ENCODE measurements at regions not wholly inside any gene's neighbourhood (a gene's known extent, or its start where the extent isn't known, plus 50 kb on each side); places are given as distances from the start of the nearest gene placed in this dataset.

DNA sequence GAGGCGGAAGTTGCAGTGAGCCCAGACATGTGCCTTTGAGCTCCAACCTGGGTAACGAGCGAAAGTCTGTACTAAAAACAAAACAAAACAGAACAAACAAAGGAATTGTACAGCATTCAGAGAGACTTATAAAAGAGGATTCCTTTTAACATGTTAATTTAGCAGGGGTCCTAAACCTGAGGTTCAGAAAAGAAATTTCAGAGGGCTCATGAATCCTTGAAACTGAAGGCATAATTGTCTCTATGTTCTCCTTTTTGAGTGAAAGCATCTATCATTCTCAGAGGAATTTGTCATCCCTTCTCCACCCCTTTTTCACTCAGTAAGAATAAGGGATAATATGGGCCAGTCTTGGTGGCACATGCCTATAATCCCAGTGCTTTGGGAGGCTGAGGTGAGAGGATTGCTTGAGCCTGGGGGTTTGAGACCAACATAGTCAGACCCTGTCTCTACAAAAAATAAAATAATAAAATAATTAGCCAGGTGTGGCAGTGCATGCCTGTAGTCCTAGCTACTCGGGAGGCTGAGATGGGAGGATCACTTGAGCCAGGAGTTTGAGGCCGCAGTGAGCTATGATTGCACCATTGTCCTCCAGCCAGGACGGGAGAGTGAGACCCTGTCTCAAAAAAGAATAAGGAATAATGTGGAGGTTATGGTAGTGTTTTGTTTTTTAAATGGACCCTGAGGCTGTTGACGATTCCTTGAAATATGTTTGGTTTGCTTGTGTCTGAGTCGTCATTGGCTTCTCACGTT lies 309.1 kb upstream of the C2CD4B start:
- Mint-ChIP-seq H3K4me1 (ENCODE audit: low read depth, unreplicated experiment) (peaks cover 13% of the 10 kb centered on the region), H3K27me3 (ENCODE audit: unreplicated experiment) (no peaks in the 10 kb centered on the region), H3K4me3 (ENCODE audit: unreplicated experiment) (no peak overlapping the region), H3K9me3 (ENCODE audit: unreplicated experiment) (peaks cover 2% of the 10 kb centered on the region), H3K36me3 (ENCODE audit: unreplicated experiment) (no peaks in the 10 kb centered on the region), H3K27ac (ENCODE audit: unreplicated experiment) (no peak overlapping the region)
- DNase-seq, result no peak
- TF ChIP-seq, protein P1, sequence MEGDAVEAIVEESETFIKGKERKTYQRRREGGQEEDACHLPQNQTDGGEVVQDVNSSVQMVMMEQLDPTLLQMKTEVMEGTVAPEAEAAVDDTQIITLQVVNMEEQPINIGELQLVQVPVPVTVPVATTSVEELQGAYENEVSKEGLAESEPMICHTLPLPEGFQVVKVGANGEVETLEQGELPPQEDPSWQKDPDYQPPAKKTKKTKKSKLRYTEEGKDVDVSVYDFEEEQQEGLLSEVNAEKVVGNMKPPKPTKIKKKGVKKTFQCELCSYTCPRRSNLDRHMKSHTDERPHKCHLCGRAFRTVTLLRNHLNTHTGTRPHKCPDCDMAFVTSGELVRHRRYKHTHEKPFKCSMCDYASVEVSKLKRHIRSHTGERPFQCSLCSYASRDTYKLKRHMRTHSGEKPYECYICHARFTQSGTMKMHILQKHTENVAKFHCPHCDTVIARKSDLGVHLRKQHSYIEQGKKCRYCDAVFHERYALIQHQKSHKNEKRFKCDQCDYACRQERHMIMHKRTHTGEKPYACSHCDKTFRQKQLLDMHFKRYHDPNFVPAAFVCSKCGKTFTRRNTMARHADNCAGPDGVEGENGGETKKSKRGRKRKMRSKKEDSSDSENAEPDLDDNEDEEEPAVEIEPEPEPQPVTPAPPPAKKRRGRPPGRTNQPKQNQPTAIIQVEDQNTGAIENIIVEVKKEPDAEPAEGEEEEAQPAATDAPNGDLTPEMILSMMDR (IDR thresholded peaks at IDR 0.05; ENCODE audit: partially characterized antibody, unreplicated experiment), result no peak

DNA sequence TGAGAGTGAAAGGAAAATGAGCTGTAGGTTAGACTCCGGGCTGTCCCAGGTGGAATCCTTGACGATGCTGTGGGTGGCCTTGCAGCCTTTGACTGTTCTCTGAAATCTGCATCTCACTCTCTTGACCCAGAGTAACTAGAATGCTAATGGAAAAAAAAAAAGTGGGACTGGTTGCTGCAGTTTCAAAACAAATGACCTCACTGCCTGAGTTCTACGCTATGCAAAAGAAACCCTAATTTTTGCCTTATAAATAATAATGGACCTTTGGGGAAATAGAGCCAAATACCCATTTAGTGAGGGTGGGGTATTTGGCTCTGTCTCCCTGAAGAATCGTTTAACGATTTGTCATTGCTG lies 309.7 kb upstream of the C2CD4B start:
- peaks cover 13% of the 10 kb centered on the region for H3K4me1 Mint-ChIP-seq (ENCODE audit: low read depth, unreplicated experiment)
- peaks cover 2% of the 10 kb centered on the region for H3K9me3 Mint-ChIP-seq (ENCODE audit: unreplicated experiment)
- H3K27ac Mint-ChIP-seq (ENCODE audit: unreplicated experiment), result no peak overlapping the region
- H3K36me3 Mint-ChIP-seq (ENCODE audit: unreplicated experiment), result no peaks in the 10 kb centered on the region
- H3K27me3 Mint-ChIP-seq (ENCODE audit: unreplicated experiment), result no peaks in the 10 kb centered on the region
- no peak overlapping the region for H3K4me3 Mint-ChIP-seq (ENCODE audit: unreplicated experiment)
- no peak for DNase-seq
- TF ChIP-seq, protein P1 (IDR thresholded peaks at IDR 0.05; ENCODE audit: partially characterized antibody, unreplicated experiment), result no peak

DNA sequence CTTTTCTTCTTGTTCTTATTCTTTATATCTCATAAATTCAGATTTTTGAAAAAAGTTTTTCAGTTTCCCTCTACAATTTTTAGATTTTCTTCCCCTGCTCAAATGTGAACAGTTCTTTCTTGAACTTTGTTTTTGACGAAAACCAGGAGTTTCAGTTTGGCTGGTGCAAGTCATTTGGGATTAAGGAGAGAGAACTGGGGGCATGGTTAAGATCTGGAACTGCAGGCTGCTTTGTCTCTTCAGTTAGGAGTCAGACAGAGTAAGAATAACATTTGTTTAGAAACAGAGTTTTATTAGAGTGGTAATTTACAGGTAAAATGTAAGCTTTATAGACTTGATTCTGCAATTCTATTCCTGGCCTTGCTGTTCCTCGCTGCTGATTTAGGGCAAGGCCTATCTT lies 310.5 kb upstream of the C2CD4B start:
- TF ChIP-seq, protein P1 (IDR thresholded peaks at IDR 0.05; ENCODE audit: partially characterized antibody, unreplicated experiment), result no peak
- no peak for DNase-seq
- Mint-ChIP-seq H3K27ac (ENCODE audit: unreplicated experiment) (no peak overlapping the region), H3K36me3 (ENCODE audit: unreplicated experiment) (no peaks in the 10 kb centered on the region), H3K4me3 (ENCODE audit: unreplicated experiment) (no peak overlapping the region), H3K9me3 (ENCODE audit: unreplicated experiment) (peaks cover 2% of the 10 kb centered on the region), H3K4me1 (ENCODE audit: low read depth, unreplicated experiment) (peaks cover 13% of the 10 kb centered on the region), H3K27me3 (ENCODE audit: unreplicated experiment) (no peaks in the 10 kb centered on the region)

DNA sequence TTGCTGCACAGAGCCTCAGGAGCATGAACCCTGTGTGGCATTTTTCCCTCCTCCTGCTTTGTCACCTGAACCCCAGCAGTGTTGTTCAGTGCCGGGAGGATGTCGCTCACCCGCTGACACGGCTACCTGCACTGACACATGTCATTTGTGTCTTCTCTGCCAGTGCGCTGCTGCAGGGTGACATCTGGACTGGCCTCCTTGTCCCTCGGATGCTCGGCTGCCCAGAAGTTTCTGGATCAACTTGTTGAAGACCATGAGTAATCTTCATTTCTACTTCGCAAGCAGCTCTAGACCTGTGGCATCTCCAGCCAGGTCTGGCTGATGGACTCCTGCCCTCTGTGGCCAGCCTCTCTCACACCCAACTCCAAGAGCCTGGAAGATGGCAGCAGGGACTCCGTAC lies 311.1 kb upstream of the C2CD4B start:
- Mint-ChIP-seq H3K27ac (ENCODE audit: unreplicated experiment) (no peak overlapping the region), H3K36me3 (ENCODE audit: unreplicated experiment) (no peaks in the 10 kb centered on the region), H3K9me3 (ENCODE audit: unreplicated experiment) (peaks cover 2% of the 10 kb centered on the region), H3K27me3 (ENCODE audit: unreplicated experiment) (no peaks in the 10 kb centered on the region), H3K4me3 (ENCODE audit: unreplicated experiment) (no peak overlapping the region), H3K4me1 (ENCODE audit: low read depth, unreplicated experiment) (peaks cover 13% of the 10 kb centered on the region)
- DNase-seq, result no peak
- TF ChIP-seq, protein P1 (IDR thresholded peaks at IDR 0.05; ENCODE audit: partially characterized antibody, unreplicated experiment), result no peak

DNA sequence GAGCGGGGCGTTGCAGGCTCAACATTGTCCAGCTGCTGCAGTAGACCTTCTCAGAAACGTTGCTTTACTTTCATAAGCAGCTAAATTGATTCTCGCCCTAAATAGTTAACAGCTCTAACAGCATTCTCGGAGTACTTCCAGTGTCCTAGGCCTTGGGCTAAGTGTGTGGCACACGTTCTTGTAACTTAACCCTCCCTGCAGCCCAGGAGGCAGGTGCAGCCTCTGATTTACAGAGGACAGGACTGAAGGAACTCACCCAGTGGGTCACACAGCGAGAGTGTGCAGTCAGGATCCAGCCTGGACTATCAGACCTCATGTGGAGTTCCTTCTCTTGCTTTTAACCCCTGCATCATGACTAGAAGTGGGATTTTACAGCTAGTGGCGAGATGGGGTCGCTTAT lies 312.8 kb upstream of the C2CD4B start:
- H3K4me1 Mint-ChIP-seq (ENCODE audit: low read depth, unreplicated experiment), result peaks cover 8% of the 10 kb centered on the region
- no peak overlapping the region for H3K4me3 Mint-ChIP-seq (ENCODE audit: unreplicated experiment)
- H3K27ac Mint-ChIP-seq (ENCODE audit: unreplicated experiment), result no peak overlapping the region
- TF ChIP-seq, protein P1 (IDR thresholded peaks at IDR 0.05; ENCODE audit: partially characterized antibody, unreplicated experiment), result no peak
- H3K36me3 Mint-ChIP-seq (ENCODE audit: unreplicated experiment), result no peaks in the 10 kb centered on the region
- no peaks in the 10 kb centered on the region for H3K27me3 Mint-ChIP-seq (ENCODE audit: unreplicated experiment)
- no peak for DNase-seq
- peaks cover 2% of the 10 kb centered on the region for H3K9me3 Mint-ChIP-seq (ENCODE audit: unreplicated experiment)

All from glutamatergic neuron (in vitro differentiated cells).